GM21737 (cell line): ENCODE measurements at regions not wholly inside any gene's neighbourhood (a gene's known extent, or its start where the extent isn't known, plus 50 kb on each side); places are given as distances from the start of the nearest gene placed in this dataset.

ENCODE experiments used
- ATAC-seq: cut with Tn5 transposase; IDR thresholded peaks from one replicate; pipeline ENCODE4 v1.9.1; 2021; ENCODE audit warnings: mild to moderate bottlenecking, moderate library complexity; ENCODE audit not compliant: unreplicated experiment

GRCh38 chr14:97458661-97459579 is 661.7 kb downstream of the VRK1 start:
- ATAC-seq, result no peak

- no peak for ATAC-seq
Observed at GRCh38 chr14:97462081-97462480, 664.9 kb downstream of the VRK1 start.

GRCh38 chr14:97468220-97468619 is 671.0 kb downstream of the VRK1 start:
- ATAC-seq, result no peak

GRCh38 chr14:97477353-97477752 is 680.2 kb downstream of the VRK1 start:
- no peak for ATAC-seq

- no peak for ATAC-seq
Observed at GRCh38 chr14:97485201-97485600, 688.0 kb downstream of the VRK1 start.

GRCh38 chr14:97486601-97487120 is 689.5 kb downstream of the VRK1 start:
- no peak for ATAC-seq

GRCh38 chr14:97489750-97490149 is 692.6 kb downstream of the VRK1 start:
- no peak for ATAC-seq

GRCh38 chr14:97490521-97491070 is 693.4 kb downstream of the VRK1 start:
- no peak for ATAC-seq

GRCh38 chr14:97491697-97492096 is 694.5 kb downstream of the VRK1 start:
- ATAC-seq, result no peak

GRCh38 chr14:97499790-97500481 is 702.8 kb downstream of the VRK1 start:
- ATAC-seq, result no peak

- ATAC-seq, result no peak
Observed at GRCh38 chr14:97506626-97507025, 709.4 kb downstream of the VRK1 start.

- ATAC-seq, result no peak
Observed at GRCh38 chr14:97513891-97514290, 716.7 kb downstream of the VRK1 start.

GRCh38 chr14:97517566-97518234 is 720.5 kb downstream of the VRK1 start:
- no peak for ATAC-seq

- no peak for ATAC-seq
Observed at GRCh38 chr14:97523936-97524335, 726.8 kb downstream of the VRK1 start.

GRCh38 chr14:97524589-97525319 is 727.6 kb downstream of the VRK1 start:
- no peak for ATAC-seq

GRCh38 chr14:97527993-97528392 is 730.8 kb downstream of the VRK1 start:
- ATAC-seq, result no peak

- no peak for ATAC-seq
Observed at GRCh38 chr14:97532052-97532451, 734.9 kb downstream of the VRK1 start.

GRCh38 chr14:97536421-97536820 is 739.2 kb downstream of the VRK1 start:
- no peak for ATAC-seq

GRCh38 chr14:97538749-97539410 is 741.7 kb downstream of the VRK1 start:
- no peak for ATAC-seq

GRCh38 chr14:97539411-97539795 is 742.2 kb downstream of the VRK1 start:
- ATAC-seq, result no peak
